GM19023 (cell line): ENCODE measurements at regions not wholly inside any gene's neighbourhood (a gene's known extent, or its start where the extent isn't known, plus 50 kb on each side); places are given as distances from the start of the nearest gene placed in this dataset.

Source experiments
- ATAC-seq: cut with Tn5 transposase; IDR thresholded peaks from one replicate; pipeline ENCODE4 v1.9.1; 2021; ENCODE audit warnings: mild to moderate bottlenecking, moderate library complexity; ENCODE audit not compliant: unreplicated experiment

GRCh38 chr2:196383799-196384198 lies 212.4 kb upstream of the STK17B start:
- ATAC-seq: no peak

- ATAC-seq: peak; percentile 54
Measured at GRCh38 chr2:196384729-196385128, 213.4 kb upstream of the STK17B start.

- no peak for ATAC-seq
Measured at GRCh38 chr2:196389670-196390069, 218.3 kb upstream of the STK17B start.

GRCh38 chr2:196390243-196391148 lies 219.1 kb upstream of the STK17B start:
- no peak for ATAC-seq

GRCh38 chr2:196391149-196391479 lies 219.7 kb upstream of the STK17B start:
- ATAC-seq: no peak

- no peak for ATAC-seq
Measured at GRCh38 chr2:196399096-196399495, 227.7 kb upstream of the STK17B start.

- no peak for ATAC-seq
Measured at GRCh38 chr2:196399722-196400691, 228.6 kb upstream of the STK17B start.

GRCh38 chr2:196403471-196403870 lies 232.1 kb upstream of the STK17B start:
- ATAC-seq: no peak

GRCh38 chr2:196404276-196404675 lies 232.9 kb upstream of the STK17B start:
- ATAC-seq: no peak

GRCh38 chr2:196407675-196408264 lies 231.7 kb upstream of the CCDC150 start:
- ATAC-seq: no peak

GRCh38 chr2:196409376-196409775 lies 230.1 kb upstream of the CCDC150 start:
- ATAC-seq: peak; percentile 30

GRCh38 chr2:196410008-196410407 lies 229.5 kb upstream of the CCDC150 start:
- no peak for ATAC-seq

- peak; percentile 74 for ATAC-seq
Measured at GRCh38 chr2:196413821-196414274, 225.7 kb upstream of the CCDC150 start.

GRCh38 chr2:196415384-196415783 lies 224.1 kb upstream of the CCDC150 start:
- ATAC-seq: peak; percentile 56

- no peak for ATAC-seq
Measured at GRCh38 chr2:196420143-196420542, 219.4 kb upstream of the CCDC150 start.

GRCh38 chr2:196421880-196422279 lies 217.6 kb upstream of the CCDC150 start:
- no peak for ATAC-seq

- no peak for ATAC-seq
Measured at GRCh38 chr2:196422361-196422760, 217.2 kb upstream of the CCDC150 start.

- ATAC-seq: no peak
Measured at GRCh38 chr2:196426122-196426521, 213.4 kb upstream of the CCDC150 start.

- ATAC-seq: no peak
Measured at GRCh38 chr2:196427986-196428634, 211.4 kb upstream of the CCDC150 start.

- ATAC-seq: no peak
Measured at GRCh38 chr2:196431076-196431475, 208.4 kb upstream of the CCDC150 start.

GRCh38 chr2:196431957-196432356 lies 207.6 kb upstream of the CCDC150 start:
- ATAC-seq: no peak
